AG04450 (cell line): ENCODE measurements at regions not wholly inside any gene's neighbourhood (a gene's known extent, or its start where the extent isn't known, plus 50 kb on each side); places are given as distances from the start of the nearest gene placed in this dataset.
"Not testable (repeated sequence)": the region's sequence is repeated elsewhere in the genome, so short reads cannot be mapped to it uniquely, and the experiment has no call there.

ENCODE experiments used
- CTCF ChIA-PET: fragments of 300-600, 350-600 bp; formaldehyde crosslinking; extraction: SDS; loops from one replicate; lab custom pipeline; 2022; ENCODE audit warnings: antibody characterized with exemption, inconsistent platforms; lab: Charles Lee
- POLR2A ChIA-PET: fragments of 350-600 bp; formaldehyde crosslinking; extraction: SDS; loops from one replicate; lab custom pipeline; 2021; ENCODE audit warnings: antibody characterized with exemption, inconsistent platforms; lab: Yijun Ruan, JAX
- DNase-seq: peaks from one replicate; pipeline ENCODE4 v3.0.0-alpha.2; 2011; ENCODE audit warnings: low read depth, low spot score
- H3K27ac ChIP-seq: one replicate; pipeline ENCODE4 v1.5.1; 2012; ENCODE audit warnings: low read depth, low read length, control low read depth
- H3K27me3 ChIP-seq: one replicate; pipeline ENCODE4 v1.6.0; 2012; ENCODE audit warnings: low read length; ENCODE audit not compliant: control insufficient read depth, insufficient read depth
- H3K4me3 ChIP-seq: 2 replicates; pipeline ENCODE4 v1.5.1; 2011; ENCODE audit warnings: mild to moderate bottlenecking, low read depth, low read length, control low read depth
- H3K9me3 ChIP-seq: 2 replicates; pipeline ENCODE4 v1.5.1; 2012; ENCODE audit warnings: low read length; ENCODE audit not compliant: control insufficient read depth, insufficient read depth
- CTCF ChIP-seq: IDR thresholded peaks from 2 replicates; pipeline ENCODE4 v1.5.1; 2011; ENCODE audit warnings: low read depth, low read length, control low read depth, inconsistent platforms

- H3K9me3 ChIP-seq = no peaks in the 10 kb centered on the region
- DNase-seq = peak; percentile 36
- TF ChIP-seq CTCF = no peak
- H3K4me3 ChIP-seq = no peak overlapping the region
- ChIA-PET CTCF (no interaction called here), POLR2A (no interaction called here)
- H3K27ac ChIP-seq = peak overlapping the region; percentile 3
- no peaks in the 10 kb centered on the region for H3K27me3 ChIP-seq
Observed at GRCh38 chr4:17236686-17237085, 275.2 kb downstream of the QDPR start.

GRCh38 chr4:17234678-17235077 lies 277.2 kb downstream of the QDPR start:
- DNase-seq = no peak
- Histone ChIP-seq H3K4me3 (no peak overlapping the region), H3K9me3 (no peaks in the 10 kb centered on the region), H3K27me3 (no peaks in the 10 kb centered on the region), H3K27ac (no peak overlapping the region)
- ChIA-PET POLR2A (no interaction called here), CTCF (no interaction called here)
- TF ChIP-seq CTCF = no peak

GRCh38 chr4:17232566-17233253 lies 279.2 kb downstream of the QDPR start:
- Histone ChIP-seq H3K4me3 (no peak overlapping the region), H3K27ac (no peak overlapping the region), H3K27me3 (no peaks in the 10 kb centered on the region), H3K9me3 (no peaks in the 10 kb centered on the region)
- POLR2A ChIA-PET = no interaction called here
- no peak for TF ChIP-seq CTCF
- CTCF ChIA-PET = no interaction called here
- DNase-seq = peak; percentile 53

GRCh38 chr4:17231880-17232475 lies 279.9 kb downstream of the QDPR start:
- H3K27me3 ChIP-seq, DNase-seq, H3K27ac ChIP-seq, H3K4me3 ChIP-seq, POLR2A ChIA-PET, H3K9me3 ChIP-seq: not testable (repeated sequence)
- CTCF ChIA-PET = interaction anchor here (1.1 kb wide), 1 partner anchor 438 kb away, joined by 3 read pairs; no protein-coding TSS in a partner anchor

- TF ChIP-seq CTCF = no peak
- Histone ChIP-seq H3K9me3 (no peaks in the 10 kb centered on the region), H3K4me3 (no peak overlapping the region), H3K27ac (no peak overlapping the region), H3K27me3 (no peaks in the 10 kb centered on the region)
- POLR2A ChIA-PET = interaction anchor here (0.6 kb wide), 1 partner anchor 164 kb away, joined by 4 read pairs; no protein-coding TSS in a partner anchor
- no peak for DNase-seq
- CTCF ChIA-PET = interaction anchor here (0.5 kb wide), 1 partner anchor 779 kb away, joined by 4 read pairs; no protein-coding TSS in a partner anchor
Observed at GRCh38 chr4:17230727-17231126, 281.2 kb downstream of the QDPR start.
